HEK293T (cell line): ENCODE measurements at regions not wholly inside any gene's neighbourhood (a gene's known extent, or its start where the extent isn't known, plus 50 kb on each side); places are given as distances from the start of the nearest gene placed in this dataset.

ENCODE experiments used
- CTCF ChIA-PET: fragments of 350-600 bp; formaldehyde crosslinking; extraction: SDS; loops from one replicate; lab custom pipeline; 2021; ENCODE audit warnings: antibody characterized with exemption, inconsistent platforms; lab: Yijun Ruan, JAX
- POLR2A ChIA-PET: fragments of 350-600 bp; formaldehyde crosslinking; extraction: SDS; loops from one replicate; lab custom pipeline; 2020; ENCODE audit warnings: antibody characterized with exemption, inconsistent platforms; lab: Yijun Ruan, JAX
- DNase-seq: peaks from one replicate; pipeline ENCODE4 v3.0.0; 2012; ENCODE audit warnings: mixed read lengths; ENCODE audit errors: extremely low spot score
- ARNT ChIP-seq: fragments of 450-650 bp; IDR thresholded peaks from 2 replicates; pipeline ENCODE4 v1.6.1; 2017; ENCODE audit warnings: mild to moderate bottlenecking
- BHLHE40 ChIP-seq: fragments of 450-650 bp; IDR thresholded peaks from 2 replicates; pipeline ENCODE4 v1.6.1; 2016; ENCODE audit warnings: mild to moderate bottlenecking, moderate library complexity, borderline replicate concordance
- CTBP1 ChIP-seq: fragments of 450-650 bp; IDR thresholded peaks from 2 replicates; pipeline ENCODE4 v1.6.1; 2016; ENCODE audit warnings: borderline replicate concordance
- ELF4 ChIP-seq: fragments of 450-650 bp; IDR thresholded peaks from 2 replicates; pipeline ENCODE4 v1.6.1; 2017; ENCODE audit warnings: antibody characterized with exemption
- FOXA1 ChIP-seq: fragments of 450-650 bp; IDR thresholded peaks from 2 replicates; pipeline ENCODE4 v1.6.1; 2016; ENCODE audit warnings: mild to moderate bottlenecking
- FOXK2 ChIP-seq: fragments of 450-650 bp; IDR thresholded peaks from 2 replicates; pipeline ENCODE4 v1.6.1; 2016; ENCODE audit warnings: mild to moderate bottlenecking
- FOXM1 ChIP-seq: fragments of 450-650 bp; IDR thresholded peaks from 2 replicates; pipeline ENCODE4 v1.6.1; 2017; ENCODE audit warnings: mild to moderate bottlenecking, borderline replicate concordance
- HDGF ChIP-seq: fragments of 450-650 bp; IDR thresholded peaks from 2 replicates; pipeline ENCODE4 v1.6.1; 2017; ENCODE audit warnings: antibody characterized with exemption, borderline replicate concordance
- L3MBTL2 ChIP-seq: fragments of 450-650 bp; conservative IDR thresholded peaks from 2 replicates; pipeline ENCODE4 v1.6.1; 2016; ENCODE audit warnings: mild to moderate bottlenecking
- LEF1 ChIP-seq: fragments of 450-650 bp; IDR thresholded peaks from 2 replicates; pipeline ENCODE4 v1.6.1; 2017; ENCODE audit warnings: mild to moderate bottlenecking, borderline replicate concordance
- NFRKB ChIP-seq: fragments of 450-650 bp; IDR thresholded peaks from 2 replicates; pipeline ENCODE4 v1.6.1; 2016; ENCODE audit warnings: mild to moderate bottlenecking, moderate library complexity
- PKNOX1 ChIP-seq: fragments of 450-650 bp; IDR thresholded peaks from 2 replicates; pipeline ENCODE4 v1.6.1; 2016
- SP1 ChIP-seq: fragments of 450-650 bp; IDR thresholded peaks from 2 replicates; pipeline ENCODE4 v1.6.1; 2017
- SUZ12 ChIP-seq: fragments of 450-650 bp; IDR thresholded peaks from 2 replicates; pipeline ENCODE4 v1.6.1; 2016; ENCODE audit warnings: mild to moderate bottlenecking
- TARDBP ChIP-seq: fragments of 450-650 bp; IDR thresholded peaks from 2 replicates; pipeline ENCODE4 v1.6.1; 2016
- ZNF384 ChIP-seq: fragments of 450-650 bp; IDR thresholded peaks from 2 replicates; pipeline ENCODE4 v1.6.1; 2016

GRCh38 chr14:28936601-28937000, 170.0 kb downstream of the FOXG1 start:
- TF ChIP-seq PKNOX1 (peak; percentile 51; the same call in 1 of the 2 replicates), LEF1 (no peak)
- CTCF ChIA-PET = no interaction called here
- POLR2A ChIA-PET = no interaction called here
- no peak for DNase-seq

DNA sequence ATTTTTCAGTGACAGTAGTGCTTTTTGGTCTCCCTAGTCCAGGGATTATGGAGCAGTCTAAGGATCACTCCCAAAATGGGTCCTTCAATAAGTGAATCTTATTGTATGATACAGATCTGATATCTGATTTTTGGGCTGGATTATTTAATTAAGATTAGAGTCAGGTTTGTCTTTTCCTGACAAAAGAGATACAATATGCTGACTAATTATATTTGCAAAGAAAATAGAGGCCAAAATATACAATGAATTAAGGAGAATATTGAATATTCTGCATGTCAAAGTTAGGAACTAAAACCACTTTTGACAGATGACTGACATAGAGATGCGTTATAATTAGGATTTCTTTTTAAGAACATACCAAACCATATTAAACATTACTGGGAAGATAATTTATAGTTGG, 175.2 kb downstream of the FOXG1 start:
- no peak for DNase-seq
- POLR2A ChIA-PET = interaction anchor here (0.6 kb wide), 1 partner anchor 13 kb away, joined by 3 read pairs; no protein-coding TSS in a partner anchor
- no peak for TF ChIP-seq ARNT
- TF ChIP-seq TARDBP = no peak
- TF ChIP-seq SUZ12 = no peak
- TF ChIP-seq HDGF = no peak
- no peak for TF ChIP-seq FOXM1
- TF ChIP-seq PKNOX1 = no peak
- no peak for TF ChIP-seq L3MBTL2
- TF ChIP-seq BHLHE40 = no peak
- TF ChIP-seq FOXK2 = no peak
- TF ChIP-seq CTBP1 = no peak
- no peak for TF ChIP-seq ELF4
- TF ChIP-seq LEF1 = no peak
- TF ChIP-seq ZNF384 = no peak
- TF ChIP-seq FOXA1 = no peak
- no peak for TF ChIP-seq NFRKB
- TF ChIP-seq SP1 = no peak
- CTCF ChIA-PET = no interaction called here

DNA sequence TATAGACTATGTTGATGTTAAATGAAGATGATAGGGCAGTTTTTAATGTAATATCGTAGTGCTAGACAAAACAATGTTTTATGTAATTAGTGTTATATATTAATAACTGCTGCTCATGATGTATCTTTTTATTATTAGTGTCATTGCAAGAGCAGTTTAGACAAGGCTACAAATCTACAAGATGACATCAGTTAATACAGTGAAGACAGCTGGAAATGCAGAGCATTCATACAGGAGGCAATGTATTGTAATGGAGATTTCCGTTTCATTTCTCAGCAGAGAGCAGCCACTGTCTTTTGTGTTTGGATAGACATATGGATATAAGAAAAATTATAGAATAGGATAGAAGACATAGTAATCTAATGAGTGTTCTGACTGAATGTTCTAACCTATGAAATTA, 178.0 kb downstream of the FOXG1 start:
- DNase-seq = no peak
- CTCF ChIA-PET = no interaction called here
- POLR2A ChIA-PET = no interaction called here
- TF ChIP-seq FOXM1 (no peak), NFRKB (no peak), LEF1 (no peak), ZNF384 (no peak), CTBP1 (no peak), ELF4 (no peak), L3MBTL2 (no peak), PKNOX1 (no peak), SP1 (no peak), FOXA1 (no peak), HDGF (no peak), TARDBP (no peak), BHLHE40 (no peak), ARNT (no peak)

DNA sequence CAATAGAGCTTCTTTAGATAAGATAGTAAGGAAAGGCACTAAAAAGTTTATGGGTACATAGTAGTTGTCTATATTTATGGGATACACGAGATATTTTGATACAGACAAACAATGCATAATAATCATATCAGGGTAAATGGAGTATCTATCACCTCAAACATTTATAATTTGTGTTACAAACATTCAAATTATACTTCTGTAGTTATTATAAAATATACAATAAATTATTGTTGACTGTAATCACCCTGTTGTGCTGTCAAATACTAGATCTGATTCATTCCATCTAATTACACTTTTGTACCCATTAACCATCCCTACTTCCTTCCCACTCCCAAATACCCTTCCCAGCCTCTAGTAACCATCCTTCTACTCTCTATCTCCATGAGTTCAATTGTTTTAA, 179.7 kb downstream of the FOXG1 start:
- no peak for TF ChIP-seq CTBP1
- TF ChIP-seq BHLHE40 = no peak
- no peak for TF ChIP-seq PKNOX1
- TF ChIP-seq ELF4 = no peak
- TF ChIP-seq HDGF = no peak
- TF ChIP-seq NFRKB = no peak
- TF ChIP-seq SUZ12 = no peak
- TF ChIP-seq FOXA1 = no peak
- no peak for TF ChIP-seq FOXM1
- no peak for TF ChIP-seq L3MBTL2
- no peak for TF ChIP-seq FOXK2
- TF ChIP-seq SP1 = no peak
- CTCF ChIA-PET = interaction anchor here (0.6 kb wide), 1 partner anchor 53 kb away, joined by 3 read pairs; no protein-coding TSS in a partner anchor
- DNase-seq = no peak
- POLR2A ChIA-PET = no interaction called here

DNA sequence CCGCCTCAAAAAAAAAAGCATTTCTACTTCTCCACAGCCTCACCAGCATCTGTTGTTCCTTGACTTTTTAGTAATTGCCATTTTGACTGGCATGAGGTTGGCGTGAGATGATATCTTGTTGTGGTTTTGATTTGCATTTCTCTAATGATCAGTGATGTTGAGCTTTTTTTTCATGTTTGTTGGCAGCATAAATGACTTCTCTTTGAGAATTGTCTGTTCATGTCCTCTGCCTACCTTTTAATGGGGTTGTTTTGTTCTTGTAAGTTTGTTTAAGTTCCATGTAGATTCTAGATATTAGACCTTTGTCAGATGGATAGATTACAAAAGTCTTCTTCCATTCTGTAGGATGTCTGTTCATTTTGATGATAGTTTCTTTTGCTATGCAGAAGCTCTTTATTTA, 182.9 kb downstream of the FOXG1 start:
- ChIA-PET POLR2A (no interaction called here), CTCF (no interaction called here)
- TF ChIP-seq FOXK2 = no peak
- TF ChIP-seq FOXM1 = no peak
- no peak for TF ChIP-seq NFRKB
- TF ChIP-seq BHLHE40 = no peak
- no peak for TF ChIP-seq SP1
- TF ChIP-seq HDGF = no peak
- TF ChIP-seq SUZ12 = no peak
- no peak for TF ChIP-seq ARNT
- TF ChIP-seq ELF4 = no peak
- no peak for TF ChIP-seq FOXA1
- TF ChIP-seq PKNOX1 = no peak
- no peak for TF ChIP-seq L3MBTL2
- no peak for TF ChIP-seq ZNF384
- no peak for TF ChIP-seq LEF1
- no peak for TF ChIP-seq CTBP1
- TF ChIP-seq TARDBP = no peak
- DNase-seq = no peak

GRCh38 chr14:28952161-28952560, 185.6 kb downstream of the FOXG1 start:
- TF ChIP-seq ELF4 = no peak
- TF ChIP-seq LEF1 = no peak
- TF ChIP-seq PKNOX1 = no peak
- no peak for TF ChIP-seq CTBP1
- TF ChIP-seq FOXM1 = no peak
- TF ChIP-seq TARDBP = no peak
- CTCF ChIA-PET = no interaction called here
- no peak for DNase-seq
- POLR2A ChIA-PET = no interaction called here
